Fibroblast of pulmonary artery (primary cell): ENCODE measurements at regions not wholly inside any gene's neighbourhood (a gene's known extent, or its start where the extent isn't known, plus 50 kb on each side); places are given as distances from the start of the nearest gene placed in this dataset.

Experiments
- DNase-seq: peaks from one replicate; pipeline ENCODE4 v3.0.0-alpha.2; 2010; ENCODE audit warnings: low read depth
- H3K4me3 ChIP-seq: replicated peaks from 2 replicates; pipeline ENCODE4 v1.5.1; 2011; ENCODE audit warnings: low read depth, mild to moderate bottlenecking, control low read depth, low read length, moderate library complexity
- TF ChIP-seq, protein P1 (sequence below): IDR thresholded peaks from 2 replicates; pipeline ENCODE4 v1.5.1; 2011; ENCODE audit warnings: mild to moderate bottlenecking, control low read depth, low read length, inconsistent platforms; ENCODE audit errors: missing control alignments

DNA sequence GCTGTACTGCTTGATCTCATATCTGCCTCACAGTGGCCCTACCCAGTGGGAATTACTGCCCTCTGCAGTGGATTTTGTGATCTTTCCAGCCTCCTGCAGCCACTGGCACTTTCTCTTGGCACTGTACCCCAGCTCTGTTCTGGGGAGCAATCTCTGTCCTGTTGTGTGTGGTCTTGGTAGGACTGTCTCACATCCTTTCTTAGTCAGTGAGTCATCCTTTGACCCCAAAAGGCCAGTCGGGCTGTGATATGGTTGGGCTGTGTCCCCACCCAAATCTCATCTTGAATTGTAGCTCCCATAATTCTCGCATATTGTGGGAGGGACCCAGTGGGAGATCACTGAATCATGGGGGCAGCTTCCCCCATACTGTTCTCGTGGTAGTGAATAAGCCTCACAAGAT, 133.3 kb upstream of the TPM1 start:
- TF ChIP-seq, protein P1, sequence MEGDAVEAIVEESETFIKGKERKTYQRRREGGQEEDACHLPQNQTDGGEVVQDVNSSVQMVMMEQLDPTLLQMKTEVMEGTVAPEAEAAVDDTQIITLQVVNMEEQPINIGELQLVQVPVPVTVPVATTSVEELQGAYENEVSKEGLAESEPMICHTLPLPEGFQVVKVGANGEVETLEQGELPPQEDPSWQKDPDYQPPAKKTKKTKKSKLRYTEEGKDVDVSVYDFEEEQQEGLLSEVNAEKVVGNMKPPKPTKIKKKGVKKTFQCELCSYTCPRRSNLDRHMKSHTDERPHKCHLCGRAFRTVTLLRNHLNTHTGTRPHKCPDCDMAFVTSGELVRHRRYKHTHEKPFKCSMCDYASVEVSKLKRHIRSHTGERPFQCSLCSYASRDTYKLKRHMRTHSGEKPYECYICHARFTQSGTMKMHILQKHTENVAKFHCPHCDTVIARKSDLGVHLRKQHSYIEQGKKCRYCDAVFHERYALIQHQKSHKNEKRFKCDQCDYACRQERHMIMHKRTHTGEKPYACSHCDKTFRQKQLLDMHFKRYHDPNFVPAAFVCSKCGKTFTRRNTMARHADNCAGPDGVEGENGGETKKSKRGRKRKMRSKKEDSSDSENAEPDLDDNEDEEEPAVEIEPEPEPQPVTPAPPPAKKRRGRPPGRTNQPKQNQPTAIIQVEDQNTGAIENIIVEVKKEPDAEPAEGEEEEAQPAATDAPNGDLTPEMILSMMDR: no peak

DNA sequence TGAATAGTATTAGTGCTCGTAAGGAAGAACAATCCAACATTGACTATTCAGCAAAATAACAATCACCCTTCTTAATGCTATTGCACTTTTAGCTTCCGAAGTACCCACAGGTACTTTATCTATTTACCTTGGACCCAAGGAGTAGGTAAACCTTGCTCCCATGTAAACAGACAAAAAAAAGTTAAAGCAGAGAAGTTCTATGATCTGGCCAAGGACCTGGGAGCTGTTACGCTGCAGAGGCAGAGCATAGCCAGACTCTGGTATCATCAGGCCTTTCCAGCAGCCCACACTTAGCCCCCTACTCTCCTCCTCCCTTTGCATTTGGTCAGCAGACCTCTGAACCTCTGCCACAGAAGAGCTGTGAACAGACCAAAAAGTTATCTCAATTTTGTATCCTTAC, 130.3 kb upstream of the TPM1 start:
- TF ChIP-seq, protein P1: no peak
- H3K4me3 ChIP-seq: no peak overlapping the region
- DNase-seq: no peak

More for the DNA sequence above, 133.3 kb upstream of the TPM1 start:
- H3K4me3 ChIP-seq: no peak overlapping the region
- DNase-seq: no peak

DNA sequence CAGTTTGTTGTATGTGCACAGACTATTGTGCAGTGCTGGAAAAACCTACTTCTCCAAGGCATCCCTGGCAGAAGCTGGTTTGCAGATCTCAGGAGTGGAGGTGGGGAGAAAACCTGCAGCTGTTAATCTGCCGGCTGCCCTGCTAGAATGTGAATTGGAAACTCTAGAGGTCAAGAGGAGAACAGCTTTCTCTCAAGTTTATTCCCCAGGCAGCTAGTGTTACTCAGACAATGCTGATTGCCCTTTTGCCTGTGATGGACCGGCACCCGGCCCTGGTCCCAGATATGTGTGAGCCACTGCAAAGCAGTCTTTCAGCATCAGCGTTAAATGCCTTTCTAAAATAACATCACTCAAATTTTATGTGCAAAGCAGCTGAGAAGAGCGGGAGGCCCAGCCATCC, 129.7 kb upstream of the TPM1 start:
- no peak for DNase-seq
- H3K4me3 ChIP-seq: no peak overlapping the region
- TF ChIP-seq, protein P1: no peak

DNA sequence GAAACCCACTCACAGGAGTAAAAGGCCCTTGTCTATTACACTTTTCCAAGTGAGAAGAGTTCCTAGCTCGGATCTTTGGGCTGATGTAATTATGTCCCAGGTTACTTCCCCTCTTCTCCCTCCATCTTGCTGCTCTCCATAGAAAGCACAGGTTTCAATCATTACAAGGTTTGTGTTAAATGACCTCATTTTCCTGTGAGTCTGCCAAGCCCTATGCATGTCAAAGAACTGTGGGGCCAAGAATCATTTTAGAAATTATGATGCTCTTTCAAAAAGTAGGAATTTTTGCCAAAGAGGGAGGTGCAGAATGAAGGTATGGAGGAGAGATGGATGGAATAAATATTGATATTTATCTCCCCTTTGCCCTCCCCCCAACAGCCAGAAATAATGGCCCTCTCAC, 129.3 kb upstream of the TPM1 start:
- no peak overlapping the region for H3K4me3 ChIP-seq
- TF ChIP-seq, protein P1: no peak
- no peak for DNase-seq

DNA sequence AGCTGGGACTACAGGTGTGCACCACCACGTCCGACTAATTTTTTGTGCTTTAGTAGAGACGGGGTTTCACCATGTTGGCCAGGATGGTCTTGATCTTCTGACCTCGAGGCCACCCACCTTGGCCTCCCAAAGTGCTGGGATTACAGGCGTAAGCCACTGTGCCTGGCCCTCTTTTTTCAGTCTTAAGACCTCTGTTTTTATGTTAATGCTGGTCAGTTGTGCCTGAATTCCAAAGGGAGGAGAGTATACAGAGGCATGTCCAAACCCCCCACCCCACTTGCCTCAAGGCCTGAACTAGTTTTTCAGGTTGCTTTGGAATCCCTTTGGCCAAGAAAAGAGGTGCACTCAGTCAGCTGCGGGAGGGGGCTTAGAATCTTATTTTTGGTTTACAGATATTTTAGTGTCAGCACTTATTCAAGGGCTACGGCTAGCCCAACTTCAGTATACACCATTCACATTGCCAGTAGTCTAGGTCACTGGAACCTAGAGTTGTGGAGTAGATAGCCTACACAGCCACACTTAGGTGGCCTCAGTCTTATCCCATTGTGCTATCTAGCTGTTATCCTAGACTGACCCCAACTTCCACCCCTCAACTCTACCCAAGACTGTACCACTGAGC, 128.0 kb upstream of the TPM1 start:
- TF ChIP-seq, protein P1: no peak
- DNase-seq: no peak

DNA sequence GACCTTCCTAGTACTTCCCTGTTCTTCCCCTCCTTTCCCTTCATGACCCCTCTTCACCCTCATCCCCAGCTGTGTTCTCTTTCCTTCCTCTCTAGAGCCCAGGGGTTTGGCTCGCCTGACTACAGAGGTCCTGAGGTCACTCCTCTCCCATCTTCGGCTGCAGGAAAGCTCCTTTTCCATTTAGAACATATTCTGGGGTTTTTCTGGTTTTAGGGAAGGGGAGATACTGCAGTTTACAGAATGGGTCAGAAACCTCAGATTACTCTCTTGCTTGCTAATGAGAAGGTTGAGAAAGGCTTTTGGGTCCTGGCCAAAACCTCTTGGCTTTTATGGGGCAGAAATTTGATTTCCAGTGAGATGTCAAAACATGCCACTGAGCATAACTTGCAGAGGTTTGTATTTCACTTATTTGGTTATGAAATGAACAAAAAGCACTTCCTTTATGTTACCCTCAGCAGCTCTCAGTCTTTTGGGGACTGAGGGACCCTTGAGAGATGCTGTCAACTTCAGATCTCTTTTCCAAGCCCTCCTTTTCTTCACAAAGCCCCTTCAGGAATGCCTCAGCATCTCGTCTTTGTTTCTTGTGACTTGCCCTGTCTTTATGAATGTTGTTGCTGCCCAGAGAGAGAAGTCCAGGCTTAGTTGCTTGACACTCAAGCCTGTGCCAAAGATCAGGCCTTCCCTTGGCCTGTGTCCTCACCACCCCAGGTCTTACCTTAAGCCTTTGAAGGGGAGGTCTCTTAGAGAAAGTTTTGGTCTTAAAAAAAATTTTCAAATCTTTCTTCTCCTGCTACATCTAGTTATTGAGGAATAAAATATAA, 121.7 kb upstream of the TPM1 start:
- TF ChIP-seq, protein P1: no peak
- DNase-seq: peak; percentile 81
- H3K4me3 ChIP-seq: no peak overlapping the region

More for the DNA sequence above, 128.0 kb upstream of the TPM1 start:
- no peak overlapping the region for H3K4me3 ChIP-seq
